HCT116 (cell line): ENCODE measurements at regions not wholly inside any gene's neighbourhood (a gene's known extent, or its start where the extent isn't known, plus 50 kb on each side); places are given as distances from the start of the nearest gene placed in this dataset.

Source experiments
- ATAC-seq: fragments of 200-7000 bp; cut with Tn5 transposase; 2 replicates; pipeline ENCODE4 v1.9.1; 2020; ENCODE audit warnings: mild to moderate bottlenecking, moderate library complexity
- BruUV-seq: library from RNA; stranded (reverse); fragments of 400-500 nt; replicated peaks from 2 replicates; lab custom pipeline; 2021; lab: Mats Ljungman, UMichigan
- CTCF ChIA-PET: fragments of 300-600 bp; sonication (Branson Sonifier 250); formaldehyde crosslinking; loops from one replicate; lab custom pipeline; 2021; ENCODE audit warnings: antibody characterized with exemption; lab: Charles Lee
- POLR2A ChIA-PET: fragments of 300-600, 350-600 bp; sonication (Branson Sonifier 250); formaldehyde crosslinking; loops from one replicate; lab custom pipeline; 2021; ENCODE audit warnings: antibody characterized with exemption; lab: Charles Lee
- RAD21 ChIA-PET, 2 experiments: fragments of 300-600 bp; sonication (Branson Sonifier 250); formaldehyde crosslinking; loops; one replicate each; lab custom pipeline; 2023; ENCODE audit warnings: low total read pairs in 2 of 2; ENCODE audit not compliant: uncharacterized antibody in 2 of 2, unreplicated experiment in 2 of 2, low non-redundant PET in 1 of 2; lab: Charles Lee
- DNase-seq: peaks from one replicate; pipeline ENCODE4 v3.0.0-alpha.2; 2010; ENCODE audit warnings: low read depth, low spot score
- H2AFZ ChIP-seq: fragments of 200-600 bp; shearing (Covaris generic), sonication (generic); 2 replicates; pipeline ENCODE4 v1.6.1; 2017; ENCODE audit warnings: low read depth, mixed run types, mixed read lengths, antibody characterized with exemption, low read length; ENCODE audit not compliant: poor library complexity, severe bottlenecking
- H3K27ac ChIP-seq: 2 replicates; pipeline ENCODE4 v1.5.1; 2012; ENCODE audit warnings: low read depth, low read length
- H3K27me3 ChIP-seq: fragments of 200-600 bp; sonication (generic); 2 replicates; pipeline ENCODE4 v1.6.1; 2016; ENCODE audit warnings: mixed run types, low read length, mixed read lengths; ENCODE audit not compliant: insufficient read depth
- H3K36me3 ChIP-seq, 2 experiments: fragments of 200-500 bp in 1 of 2; fragments of 200-600 bp in 1 of 2; sonication (Bioruptor generic) in 1 of 2; sonication (generic) in 1 of 2; 2 replicates each; pipeline versions ENCODE4 v1.5.1 to v1.6.1; 2014 to 2016; ENCODE audit warnings: low read length in 2 of 2, inconsistent platforms in 1 of 2, mixed read lengths in 1 of 2, mixed run types in 1 of 2; ENCODE audit not compliant: insufficient read depth in 2 of 2, control insufficient read depth in 1 of 2
- H3K4me1 ChIP-seq, 2 experiments: fragments of 200-600 bp in 1 of 2; sonication (generic) in 1 of 2; 2 replicates each; pipeline versions ENCODE4 v1.5.1 to v1.6.1; 2012 to 2017; ENCODE audit warnings: low read length in 2 of 2, inconsistent platforms in 1 of 2, mild to moderate bottlenecking in 1 of 2, mixed read lengths in 1 of 2, mixed run types in 1 of 2, moderate library complexity in 1 of 2; ENCODE audit not compliant: insufficient read depth in 2 of 2, control insufficient read depth in 1 of 2
- H3K4me2 ChIP-seq: fragments of 200-600 bp; sonication (generic); 2 replicates; pipeline ENCODE4 v1.6.1; 2017; ENCODE audit warnings: mixed run types, low read length, mixed read lengths
- H3K4me3 ChIP-seq, 2 experiments: fragments of 200-600 bp in 1 of 2; sonication (generic) in 1 of 2; replicated peaks in 1 of 2; 2 replicates each; pipeline ENCODE4 v1.5.1; 2011 to 2016; ENCODE audit warnings: low read length in 2 of 2, control low read depth in 1 of 2, low read depth in 1 of 2, mild to moderate bottlenecking in 1 of 2, mixed read lengths in 1 of 2, mixed run types in 1 of 2
- H3K79me2 ChIP-seq: fragments of 200-600 bp; sonication (generic); 2 replicates; pipeline ENCODE4 v1.6.1; 2017; ENCODE audit warnings: mild to moderate bottlenecking, mixed run types, low read length, moderate library complexity, mixed read lengths; ENCODE audit not compliant: insufficient read depth
- H3K9ac ChIP-seq: fragments of 200-600 bp; sonication (generic); 2 replicates; pipeline ENCODE4 v1.6.1; 2016; ENCODE audit warnings: low read length, mixed read lengths
- H3K9me2 ChIP-seq: fragments of 200-600 bp; sonication (generic), shearing (Covaris generic); 2 replicates; pipeline ENCODE4 v1.6.1; 2017; ENCODE audit warnings: mixed run types, mild to moderate bottlenecking, moderate library complexity; ENCODE audit not compliant: insufficient read depth
- H3K9me3 ChIP-seq, 2 experiments: fragments of 200-500 bp in 1 of 2; fragments of 200-600 bp in 1 of 2; sonication (Bioruptor generic) in 1 of 2; sonication (generic) in 1 of 2; 2 replicates each; pipeline ENCODE4 v1.6.1; 2014 to 2017; ENCODE audit warnings: low read length in 2 of 2, mixed read lengths in 2 of 2, inconsistent platforms in 1 of 2, low read depth in 1 of 2, mild to moderate bottlenecking in 1 of 2, mixed run types in 1 of 2, moderate library complexity in 1 of 2; ENCODE audit not compliant: control insufficient read depth in 1 of 2, insufficient read depth in 1 of 2
- H4K20me1 ChIP-seq: fragments of 200-600 bp; sonication (generic), shearing (Covaris generic); 2 replicates; pipeline ENCODE4 v1.6.1; 2017; ENCODE audit warnings: mixed run types, mild to moderate bottlenecking, moderate library complexity; ENCODE audit not compliant: insufficient read depth
- ATF3 ChIP-seq: IDR thresholded peaks from 2 replicates; pipeline ENCODE4 v1.6.1; 2012
- EZH2 ChIP-seq: fragments of 200-600 bp; sonication (generic); IDR thresholded peaks from 2 replicates; pipeline ENCODE4 v1.6.1; 2017; ENCODE audit warnings: antibody characterized with exemption, mixed run types
- EZH2phosphoT487 ChIP-seq: fragments of 200-600 bp; IDR thresholded peaks from 2 replicates; pipeline ENCODE4 v1.6.1; 2018; ENCODE audit warnings: antibody characterized with exemption, borderline replicate concordance
- FOSL1 ChIP-seq: IDR thresholded peaks from 2 replicates; pipeline ENCODE4 v1.6.1; 2012; ENCODE audit warnings: low read depth
- JUND ChIP-seq: IDR thresholded peaks from 2 replicates; pipeline ENCODE4 v1.6.1; 2012
- POLR2A ChIP-seq: IDR thresholded peaks from 2 replicates; pipeline ENCODE4 v1.7.0; 2011; ENCODE audit warnings: borderline replicate concordance; ENCODE audit not compliant: insufficient read depth, insufficient read length; ENCODE audit errors: extremely low read depth
- RAD21 ChIP-seq: IDR thresholded peaks from 2 replicates; pipeline ENCODE4 v1.6.1; 2012; ENCODE audit warnings: low read depth, mild to moderate bottlenecking
- REST ChIP-seq: IDR thresholded peaks from 2 replicates; pipeline ENCODE4 v1.6.1; 2012; ENCODE audit warnings: low read depth
- SP1 ChIP-seq: IDR thresholded peaks from 2 replicates; pipeline ENCODE4 v1.6.1; 2012; ENCODE audit warnings: low read depth
- SRF ChIP-seq: IDR thresholded peaks from 2 replicates; pipeline ENCODE4 v1.6.1; 2012; ENCODE audit warnings: low read depth
- TCF7L2 ChIP-seq: IDR thresholded peaks from 2 replicates; pipeline ENCODE4 v1.7.0; 2011; ENCODE audit warnings: borderline replicate concordance, inconsistent platforms; ENCODE audit not compliant: insufficient read depth, insufficient read length; ENCODE audit errors: extremely low read depth
- ZBTB33 ChIP-seq: IDR thresholded peaks from 2 replicates; pipeline ENCODE4 v1.6.1; 2011; ENCODE audit warnings: mild to moderate bottlenecking, low read length, moderate library complexity; ENCODE audit not compliant: insufficient replicate concordance; ENCODE audit errors: extremely low read depth
- intact Hi-C: fragments of 100-400 bp; cut with micrococcal nuclease; formaldehyde crosslinking; loops from 2 replicates; pipeline ENCODE4 v1.10.0; 2022

- peaks cover 83% of the 10 kb centered on the region for H3K79me2 ChIP-seq
- TF ChIP-seq REST (no peak), POLR2A (no peak), EZH2 (no peak), ZBTB33 (no peak), TCF7L2 (no peak), ATF3 (no peak), EZH2phosphoT487 (no peak), SRF (no peak), RAD21 (no peak), JUND (no peak), FOSL1 (no peak), SP1 (no peak)
- no peaks in the 10 kb centered on the region for H3K36me3 ChIP-seq
- H2AFZ ChIP-seq: no peak overlapping the region
- ChIA-PET CTCF (no interaction called here), POLR2A (no interaction called here), RAD21 (no interaction called here)
- no peak for ATAC-seq
- H4K20me1 ChIP-seq: no peaks in the 10 kb centered on the region
- H3K27ac ChIP-seq: no peak overlapping the region
- no peaks in the 10 kb centered on the region for H3K27me3 ChIP-seq
- H3K4me2 ChIP-seq: no peak overlapping the region
- H3K4me1 ChIP-seq: peaks cover 7 to 30% of the 10 kb centered on the region in 2 experiments
- H3K9me3 ChIP-seq: no peaks in the 10 kb centered on the region
- BruUV-seq: no TSS peak
- no peaks in the 10 kb centered on the region for H3K9me2 ChIP-seq
- no peak overlapping the region for H3K4me3 ChIP-seq
- H3K9ac ChIP-seq: no peak overlapping the region
- intact Hi-C loops: no loop called here
- no peak for DNase-seq
Observed at GRCh38 chr22:46062971-46063631, 86.1 kb upstream of the WNT7B start.
